GM12878 (cell line): ENCODE measurements at regions not wholly inside any gene's neighbourhood (a gene's known extent, or its start where the extent isn't known, plus 50 kb on each side); places are given as distances from the start of the nearest gene placed in this dataset.

Experiments used
- ATAC-seq: fragments of 200-7000 bp; cut with Tn5 transposase; 3 replicates; pipeline ENCODE4 v1.9.1; 2020; ENCODE audit warnings: mild to moderate bottlenecking, moderate library complexity
- BruUV-seq: library from RNA; stranded (reverse); fragments of 400-500 nt; replicated peaks from 2 replicates; lab custom pipeline; 2021; lab: Mats Ljungman, UMichigan
- CTCF ChIA-PET: fragments of 300-600 bp; sonication (Branson Sonifier 250); formaldehyde crosslinking; extraction: SDS; loops from one replicate; lab custom pipeline; 2021; ENCODE audit warnings: inconsistent platforms; lab: Yijun Ruan, JAX
- POLR2A ChIA-PET: fragments of 350-600 bp; formaldehyde crosslinking; extraction: SDS; loops from one replicate; lab custom pipeline; 2021; ENCODE audit warnings: inconsistent platforms; lab: Charles Lee
- RAD21 ChIA-PET: fragments of 300-600 bp; sonication (Branson Sonifier 250); formaldehyde crosslinking; loops from one replicate; lab custom pipeline; 2023; ENCODE audit warnings: antibody characterized with exemption; ENCODE audit not compliant: unreplicated experiment; lab: Charles Lee
- SMC1A ChIA-PET: fragments of 300-600 bp; sonication (Branson Sonifier 250); formaldehyde crosslinking; loops from one replicate; lab custom pipeline; 2023; ENCODE audit not compliant: unreplicated experiment, uncharacterized antibody; lab: Charles Lee
- DNase-seq: peaks from one replicate; pipeline ENCODE4 v3.0.0-alpha.2; 2011; ENCODE audit warnings: low read depth, low spot score
- FAIRE-seq: peaks from 3 replicates; lab custom pipeline; 2011; peaks lifted over from hg19 to GRCh38; lab: Jason Lieb, UNC
- H2AFZ ChIP-seq: 2 replicates; pipeline ENCODE4 v1.6.0; 2011; ENCODE audit warnings: low read depth, low read length, control low read depth; ENCODE audit not compliant: control insufficient read depth
- H3K27ac ChIP-seq: 2 replicates; pipeline ENCODE4 v1.5.1; 2011; ENCODE audit warnings: control low read depth; ENCODE audit not compliant: control insufficient read depth, insufficient read depth
- H3K27me3 ChIP-seq, 2 experiments: replicated peaks in 1 of 2; 2 replicates each; pipeline versions ENCODE4 v1.6.0 to v1.6.1; 2011; ENCODE audit warnings: low read length in 1 of 2; ENCODE audit not compliant: control insufficient read depth in 2 of 2, insufficient read depth in 2 of 2
- H3K36me3 ChIP-seq, 2 experiments: 2 replicates each; pipeline ENCODE4 v1.5.1; 2011; ENCODE audit warnings: low read length in 1 of 2; ENCODE audit not compliant: control insufficient read depth in 2 of 2, insufficient read depth in 2 of 2
- H3K4me1 ChIP-seq: 2 replicates; pipeline ENCODE4 v1.6.1; 2011; ENCODE audit warnings: mild to moderate bottlenecking, low read length, moderate library complexity, mixed read lengths; ENCODE audit not compliant: control insufficient read depth, insufficient read depth
- H3K4me2 ChIP-seq: 2 replicates; pipeline ENCODE4 v1.6.0; 2011; ENCODE audit warnings: control low read depth; ENCODE audit not compliant: control insufficient read depth, insufficient read depth
- H3K4me3 ChIP-seq: fragments of 200-600 bp; sonication (generic); 2 replicates; pipeline ENCODE4 v1.5.1; 2016
- H3K79me2 ChIP-seq: 2 replicates; pipeline ENCODE4 v1.6.0; 2011; ENCODE audit warnings: low read length; ENCODE audit not compliant: control insufficient read depth, insufficient read depth
- H3K9ac ChIP-seq: 2 replicates; pipeline ENCODE4 v1.8.0; 2011; ENCODE audit warnings: low read length, control low read depth, mixed read lengths; ENCODE audit not compliant: control insufficient read depth, insufficient read depth
- H3K9me3 ChIP-seq: replicated peaks from 3 replicates; pipeline ENCODE4 v1.5.1; 2011; ENCODE audit warnings: mild to moderate bottlenecking, low read length; ENCODE audit not compliant: control insufficient read depth, insufficient read depth
- H4K20me1 ChIP-seq: 2 replicates; pipeline ENCODE4 v1.6.0; 2011; ENCODE audit not compliant: control insufficient read depth, insufficient read depth
- DPF2 ChIP-seq: fragments of 450-650 bp; IDR thresholded peaks from 2 replicates; pipeline ENCODE4 v1.6.1; 2017; ENCODE audit warnings: mild to moderate bottlenecking
- HDAC2 ChIP-seq: fragments of 200-600 bp; sonication (generic); IDR thresholded peaks from 2 replicates; pipeline ENCODE4 v1.6.1; 2017
- MYB ChIP-seq: fragments of 150-350 bp; IDR thresholded peaks from 2 replicates; pipeline ENCODE4 v1.6.1; 2014; ENCODE audit warnings: mild to moderate bottlenecking, low read depth, low read length, borderline replicate concordance
- SKIL ChIP-seq: fragments of 450-650 bp; IDR thresholded peaks from 2 replicates; pipeline ENCODE4 v1.6.1; 2017; ENCODE audit warnings: mild to moderate bottlenecking, low read depth, inconsistent platforms; ENCODE audit not compliant: poor library complexity, severe bottlenecking
- TAF1 ChIP-seq: IDR thresholded peaks from 2 replicates; pipeline ENCODE4 v1.6.1; 2011; ENCODE audit warnings: mild to moderate bottlenecking, low read depth, low read length, borderline replicate concordance
- ZSCAN29 ChIP-seq: fragments of 450-650 bp; IDR thresholded peaks from 2 replicates; pipeline ENCODE4 v1.6.1; 2017; ENCODE audit warnings: mild to moderate bottlenecking, moderate library complexity
- WGBS: methylation state at CpG from one replicate; pipeline ENCODE4 v1.1.6; 2016; ENCODE audit warnings: low lambda C conversion rate; ENCODE audit not compliant: insufficient replicate concordance, insufficient coverage; ENCODE audit errors: missing lambda C conversion rate; 5-methylcytosine and 5-hydroxymethylcytosine counted together
- in situ Hi-C: fragments of 300-500 bp; cut with MboI; formaldehyde crosslinking; loops from 9 replicates; pipeline ENCODE4 v1.14.3; 2018; ENCODE audit warnings: mixed read lengths
- intact Hi-C: fragments of 100-400 bp; cut with micrococcal nuclease; formaldehyde crosslinking; loops from one replicate; pipeline ENCODE4 v1.14.2; 2022; ENCODE audit not compliant: unreplicated experiment
- TF ChIP-seq, protein P1 (sequence below): fragments of 450-650 bp; IDR thresholded peaks from 2 replicates; pipeline ENCODE4 v1.6.1; 2014; ENCODE audit warnings: mild to moderate bottlenecking

DNA sequence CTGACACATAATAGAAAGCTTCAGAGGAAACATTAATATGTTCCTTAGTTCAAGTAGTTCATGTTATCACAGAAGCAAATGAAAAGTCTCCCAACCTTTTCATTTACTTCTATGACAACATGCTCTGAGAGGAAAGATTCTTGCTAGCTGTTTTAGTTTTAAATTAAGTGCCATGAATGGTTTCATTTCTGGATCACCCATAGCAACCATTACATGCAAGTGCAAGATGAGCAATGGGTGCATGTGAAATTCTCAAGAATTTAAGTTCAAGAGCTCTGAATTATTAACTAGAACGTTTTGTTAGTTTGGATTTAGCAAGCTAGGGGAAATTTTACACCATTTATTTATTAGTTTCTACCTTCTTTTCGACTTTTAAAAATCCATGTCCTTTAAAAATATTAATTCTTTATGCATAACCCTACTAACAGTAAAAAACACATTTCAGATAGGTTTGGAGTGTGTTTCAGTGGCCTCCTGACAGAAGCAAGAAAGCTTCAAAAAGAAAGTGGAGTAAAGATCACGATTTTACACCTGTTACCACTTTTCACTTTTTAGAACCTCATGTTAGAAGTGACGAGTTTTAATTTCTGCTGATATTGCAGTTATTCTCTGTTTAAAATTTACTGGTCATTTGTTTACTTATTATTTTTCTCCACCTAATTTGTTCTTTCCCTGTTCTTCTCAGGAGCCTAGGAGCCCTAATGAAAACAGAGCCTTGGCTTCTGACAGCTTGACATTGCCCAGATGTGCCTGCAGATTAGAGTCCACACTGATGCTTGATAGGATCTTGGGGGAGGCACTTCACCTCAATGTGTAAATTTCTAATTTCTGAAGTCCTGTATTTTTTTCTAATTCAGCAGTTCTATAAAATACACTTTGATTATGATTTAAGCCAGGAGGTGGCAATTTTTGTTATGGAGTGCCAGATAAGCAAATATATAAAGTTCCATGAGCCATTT lies 995.3 kb upstream of the PHF14 start:
- Histone ChIP-seq H3K4me1 (no peaks in the 10 kb centered on the region), H3K36me3 (no peaks in the 10 kb centered on the region), H3K9ac (no peak overlapping the region), H2AFZ (no peak overlapping the region), H3K4me2 (no peak overlapping the region), H3K27me3 (no peaks in the 10 kb centered on the region), H3K27ac (no peak overlapping the region), H3K9me3 (no peaks in the 10 kb centered on the region), H3K4me3 (no peak overlapping the region), H3K79me2 (no peaks in the 10 kb centered on the region), H4K20me1 (no peaks in the 10 kb centered on the region)
- in situ Hi-C loops = no loop called here
- DNase-seq = no peak
- RAD21 ChIA-PET = no interaction called here
- BruUV-seq = no TSS peak
- CTCF ChIA-PET = no interaction called here
- POLR2A ChIA-PET = no interaction called here
- intact Hi-C loops = no loop called here
- ATAC-seq = no peak
- 0% methylated on average over 4 of the region's 4 CpGs for WGBS
- TF ChIP-seq DPF2 (no peak), TAF1 (no peak), HDAC2 (no peak), SKIL (no peak), ZSCAN29 (no peak), MYB (no peak)
- TF ChIP-seq, protein P1, sequence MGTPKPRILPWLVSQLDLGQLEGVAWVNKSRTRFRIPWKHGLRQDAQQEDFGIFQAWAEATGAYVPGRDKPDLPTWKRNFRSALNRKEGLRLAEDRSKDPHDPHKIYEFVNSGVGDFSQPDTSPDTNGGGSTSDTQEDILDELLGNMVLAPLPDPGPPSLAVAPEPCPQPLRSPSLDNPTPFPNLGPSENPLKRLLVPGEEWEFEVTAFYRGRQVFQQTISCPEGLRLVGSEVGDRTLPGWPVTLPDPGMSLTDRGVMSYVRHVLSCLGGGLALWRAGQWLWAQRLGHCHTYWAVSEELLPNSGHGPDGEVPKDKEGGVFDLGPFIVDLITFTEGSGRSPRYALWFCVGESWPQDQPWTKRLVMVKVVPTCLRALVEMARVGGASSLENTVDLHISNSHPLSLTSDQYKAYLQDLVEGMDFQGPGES = no peak
- FAIRE-seq = no peak
- SMC1A ChIA-PET = interaction anchor here (1.5 kb wide), 1 partner anchor 10 kb away, joined by 3 read pairs; no protein-coding TSS in a partner anchor
